Osteoblast (primary cell): ENCODE measurements at regions not wholly inside any gene's neighbourhood (a gene's known extent, or its start where the extent isn't known, plus 50 kb on each side); places are given as distances from the start of the nearest gene placed in this dataset.
"Not testable (repeated sequence)": the region's sequence is repeated elsewhere in the genome, so short reads cannot be mapped to it uniquely, and the experiment has no call there.

Experiments used
- DNase-seq: peaks from one replicate; pipeline ENCODE4 v3.0.0; 2011; ENCODE audit warnings: low spot score, mixed read lengths; ENCODE audit not compliant: insufficient read length; ENCODE audit errors: missing footprints
- H2AFZ ChIP-seq: 2 replicates; pipeline ENCODE4 v1.6.0; 2011; ENCODE audit warnings: mild to moderate bottlenecking, low read length
- H3K27ac ChIP-seq: 2 replicates; pipeline ENCODE4 v1.5.1; 2011; ENCODE audit warnings: mild to moderate bottlenecking, low read depth, low read length, moderate library complexity
- H3K27me3 ChIP-seq: 2 replicates; pipeline ENCODE4 v1.6.0; 2012; ENCODE audit warnings: mild to moderate bottlenecking, control low read depth, inconsistent platforms, low read length, moderate library complexity; ENCODE audit not compliant: insufficient read depth
- H3K36me3 ChIP-seq: 2 replicates; pipeline ENCODE4 v1.5.1; 2011; ENCODE audit warnings: mild to moderate bottlenecking, low read length, control low read depth, moderate library complexity; ENCODE audit not compliant: insufficient read depth
- H3K4me1 ChIP-seq: 2 replicates; pipeline ENCODE4 v1.5.1; 2011; ENCODE audit warnings: mild to moderate bottlenecking, low read length, control low read depth, moderate library complexity; ENCODE audit not compliant: insufficient read depth
- H3K4me2 ChIP-seq: 2 replicates; pipeline ENCODE4 v1.6.0; 2011; ENCODE audit warnings: mild to moderate bottlenecking, low read length; ENCODE audit not compliant: insufficient read depth
- H3K4me3 ChIP-seq: fragments of 200-600 bp; sonication (generic); 3 replicates; pipeline ENCODE4 v1.5.1; 2012; ENCODE audit warnings: mild to moderate bottlenecking, low read length, inconsistent platforms; ENCODE audit not compliant: insufficient read depth
- H3K79me2 ChIP-seq: 2 replicates; pipeline ENCODE4 v1.6.0; 2012; ENCODE audit warnings: mild to moderate bottlenecking, low read length, control low read depth, inconsistent platforms; ENCODE audit not compliant: insufficient read depth
- H3K9me3 ChIP-seq: 2 replicates; pipeline ENCODE4 v1.5.1; 2011; ENCODE audit warnings: low read depth, low read length, control low read depth
- H4K20me1 ChIP-seq: 2 replicates; pipeline ENCODE4 v1.6.0; 2012; ENCODE audit warnings: mild to moderate bottlenecking, low read length, control low read depth; ENCODE audit not compliant: insufficient read depth
- CTCF ChIP-seq: IDR thresholded peaks from 2 replicates; pipeline ENCODE4 v1.5.1; 2011; ENCODE audit warnings: mild to moderate bottlenecking, low read depth, low read length, moderate library complexity; ENCODE audit errors: extremely low read depth

GRCh38 chr9:24009322-24009721 lies 183.3 kb upstream of the ELAVL2 start:
- H3K27me3 ChIP-seq = no peaks in the 10 kb centered on the region
- DNase-seq = no peak
- no peaks in the 10 kb centered on the region for H3K36me3 ChIP-seq
- no peaks in the 10 kb centered on the region for H3K4me1 ChIP-seq
- no peak overlapping the region for H2AFZ ChIP-seq
- H3K9me3 ChIP-seq = no peaks in the 10 kb centered on the region
- H3K4me3 ChIP-seq = no peak overlapping the region
- TF ChIP-seq CTCF = no peak
- H3K27ac ChIP-seq = no peak overlapping the region
- no peak overlapping the region for H3K4me2 ChIP-seq
- H4K20me1 ChIP-seq = no peaks in the 10 kb centered on the region
- H3K79me2 ChIP-seq = no peaks in the 10 kb centered on the region

GRCh38 chr9:24007185-24007584 lies 181.1 kb upstream of the ELAVL2 start:
- no peaks in the 10 kb centered on the region for H3K4me1 ChIP-seq
- H3K27me3 ChIP-seq = no peaks in the 10 kb centered on the region
- no peak overlapping the region for H3K4me2 ChIP-seq
- no peak overlapping the region for H2AFZ ChIP-seq
- no peak overlapping the region for H3K4me3 ChIP-seq
- no peak for TF ChIP-seq CTCF
- H3K9me3 ChIP-seq = no peaks in the 10 kb centered on the region
- no peaks in the 10 kb centered on the region for H4K20me1 ChIP-seq
- DNase-seq = no peak
- H3K79me2 ChIP-seq = no peaks in the 10 kb centered on the region
- no peak overlapping the region for H3K27ac ChIP-seq
- no peaks in the 10 kb centered on the region for H3K36me3 ChIP-seq

- not testable (repeated sequence) for H3K4me3 ChIP-seq, H3K27me3 ChIP-seq, H3K4me2 ChIP-seq, H3K36me3 ChIP-seq, H3K4me1 ChIP-seq, DNase-seq, H3K9me3 ChIP-seq, H3K27ac ChIP-seq, H3K79me2 ChIP-seq, H4K20me1 ChIP-seq, H2AFZ ChIP-seq
Measured at GRCh38 chr9:23991874-23992273, 165.8 kb upstream of the ELAVL2 start.

GRCh38 chr9:23979491-23979890 lies 153.5 kb upstream of the ELAVL2 start:
- no peaks in the 10 kb centered on the region for H3K9me3 ChIP-seq
- H3K4me2 ChIP-seq = no peak overlapping the region
- TF ChIP-seq CTCF = no peak
- H3K27me3 ChIP-seq = no peaks in the 10 kb centered on the region
- no peak overlapping the region for H3K4me3 ChIP-seq
- no peak for DNase-seq
- H3K36me3 ChIP-seq = no peaks in the 10 kb centered on the region
- no peaks in the 10 kb centered on the region for H4K20me1 ChIP-seq
- H3K4me1 ChIP-seq = no peaks in the 10 kb centered on the region
- H3K79me2 ChIP-seq = no peaks in the 10 kb centered on the region
- no peak overlapping the region for H3K27ac ChIP-seq
- no peak overlapping the region for H2AFZ ChIP-seq

- DNase-seq = no peak
- H3K27ac ChIP-seq = no peak overlapping the region
- H3K4me2 ChIP-seq = no peak overlapping the region
- H2AFZ ChIP-seq = no peak overlapping the region
- no peak for TF ChIP-seq CTCF
- no peaks in the 10 kb centered on the region for H3K4me1 ChIP-seq
- H3K36me3 ChIP-seq = no peaks in the 10 kb centered on the region
- H3K79me2 ChIP-seq = no peaks in the 10 kb centered on the region
- no peak overlapping the region for H3K4me3 ChIP-seq
- no peaks in the 10 kb centered on the region for H4K20me1 ChIP-seq
- peaks cover 2% of the 10 kb centered on the region for H3K9me3 ChIP-seq
- no peaks in the 10 kb centered on the region for H3K27me3 ChIP-seq
Measured at GRCh38 chr9:23962101-23962500, 136.1 kb upstream of the ELAVL2 start.
